Activated naive CD8-positive, alpha-beta T cell treated with anti-CD3 and anti-CD28 coated beads, Interleukin-2, amount 50 U/mL, for 16 hours (primary cell): ENCODE measurements at regions not wholly inside any gene's neighbourhood (a gene's known extent, or its start where the extent isn't known, plus 50 kb on each side); places are given as distances from the start of the nearest gene placed in this dataset.

Experiments
- DNase-seq: peaks from one replicate; pipeline ENCODE4 v3.0.0-alpha.2; 2020; ENCODE audit warnings: low read depth, low spot score

DNA sequence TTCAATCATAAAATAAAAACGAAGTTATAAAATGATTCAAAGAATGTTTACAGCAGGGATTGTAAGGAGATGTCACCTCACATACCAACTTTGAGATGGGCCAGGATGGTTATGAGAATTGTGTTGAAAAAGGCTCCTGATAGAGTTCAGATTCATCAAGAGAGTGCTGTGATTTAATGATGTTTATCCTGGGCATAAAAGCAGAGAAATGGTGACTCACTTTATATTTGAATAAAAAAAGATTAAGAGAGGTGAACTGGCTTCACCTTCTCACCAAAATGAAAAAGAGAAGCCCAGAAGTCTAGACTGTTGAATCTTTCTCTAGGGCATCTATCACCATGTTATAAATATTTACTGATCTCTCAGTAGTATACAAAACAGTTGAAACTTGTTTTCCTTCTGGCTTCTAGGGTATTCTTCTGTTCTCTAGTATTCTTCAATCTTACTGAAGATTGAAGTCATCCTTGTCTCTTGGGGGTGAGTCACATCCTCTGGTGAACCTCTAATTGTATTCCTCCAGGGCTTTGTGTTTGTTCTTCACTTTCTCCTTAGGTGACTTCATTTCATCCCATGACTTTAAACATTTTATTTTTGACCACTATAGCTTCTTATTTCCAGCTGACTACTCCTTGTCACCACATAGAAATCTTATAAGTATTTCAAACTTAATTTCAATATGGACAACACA lies 1237.3 kb upstream of the C9orf72 start:
- no peak for DNase-seq

GRCh38 chr9:28820741-28821140 lies 1247.5 kb upstream of the C9orf72 start:
- no peak for DNase-seq

DNA sequence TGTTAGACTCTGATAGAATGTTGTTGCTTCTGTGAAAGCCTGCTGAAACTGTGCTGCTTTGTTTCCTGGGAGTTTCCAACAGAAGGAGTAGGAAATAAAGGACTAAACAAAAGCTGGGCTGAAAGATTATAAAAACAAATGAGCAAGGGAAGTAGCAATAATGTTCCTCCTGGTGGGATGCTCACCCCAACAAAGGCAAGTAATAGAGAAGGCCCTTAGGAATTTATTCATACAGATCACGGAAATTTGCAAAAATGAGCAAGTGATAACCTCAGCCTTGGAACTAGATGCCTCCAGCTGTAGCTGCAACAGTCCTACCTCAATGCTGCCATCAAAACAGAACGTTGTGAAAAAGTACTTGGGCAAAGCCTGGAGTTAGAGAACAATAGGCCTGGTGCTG lies 1248.0 kb upstream of the C9orf72 start:
- no peak for DNase-seq

- DNase-seq, result no peak
Observed at GRCh38 chr9:28824432-28824963, 1251.2 kb upstream of the C9orf72 start.

GRCh38 chr9:28832168-28832770 lies 1259.0 kb upstream of the C9orf72 start:
- no peak for DNase-seq

DNA sequence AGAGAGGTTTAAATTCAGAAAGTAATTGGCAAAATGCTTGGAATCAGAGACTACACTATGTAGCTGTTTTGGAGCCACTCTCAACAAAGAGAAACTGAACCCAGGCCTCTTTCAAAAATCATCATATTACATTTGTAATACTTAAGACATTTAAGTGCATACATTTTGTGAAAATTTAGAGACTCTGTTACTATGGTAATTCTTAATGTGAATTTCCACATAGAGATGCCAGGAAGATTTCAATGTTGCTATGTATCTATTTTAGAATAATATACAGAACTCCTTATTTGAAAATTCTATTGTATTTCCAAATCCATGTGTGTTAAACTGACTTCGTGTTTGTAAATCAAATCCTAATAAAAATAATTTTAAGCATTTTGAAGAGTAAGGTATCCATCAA lies 1260.9 kb upstream of the C9orf72 start:
- no peak for DNase-seq

- DNase-seq, result no peak
Observed at GRCh38 chr9:28839778-28840430, 1266.6 kb upstream of the C9orf72 start.

DNA sequence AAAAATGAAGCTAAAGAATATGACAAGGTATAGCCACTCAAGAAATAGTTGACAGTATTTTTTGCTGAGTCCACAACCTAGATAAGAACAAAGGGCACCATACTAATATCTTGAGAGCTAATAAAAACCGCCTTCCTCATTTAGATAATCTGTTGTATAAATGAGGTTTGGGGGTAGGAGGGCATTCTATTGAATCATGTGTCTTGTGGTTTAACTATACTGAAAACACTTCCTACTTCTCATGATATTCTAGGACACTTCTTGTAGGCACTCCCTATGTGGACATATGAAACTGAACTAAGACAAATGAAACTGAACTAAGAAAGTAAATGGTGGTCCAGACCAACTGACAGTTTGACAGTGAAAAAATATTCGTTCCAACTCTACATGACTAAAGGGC lies 1268.5 kb upstream of the C9orf72 start:
- no peak for DNase-seq

DNA sequence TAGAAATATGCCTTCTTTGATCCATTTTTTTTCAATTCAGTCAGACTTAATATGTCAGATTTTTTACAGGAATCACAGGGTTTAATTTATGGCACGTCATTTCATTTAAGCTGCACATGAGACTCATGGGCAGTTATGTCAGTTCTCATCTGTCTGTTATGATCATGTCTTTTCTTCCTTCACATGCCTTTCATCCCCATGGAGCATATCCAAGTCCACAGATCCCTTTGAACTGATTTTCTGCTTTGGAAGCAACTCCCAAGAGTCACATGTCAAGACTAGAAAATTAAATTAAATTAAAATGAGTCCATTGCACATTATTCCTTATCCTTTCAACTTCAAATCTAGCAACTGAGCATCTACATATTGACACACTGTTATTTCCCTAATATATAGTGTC lies 1274.0 kb upstream of the C9orf72 start:
- no peak for DNase-seq

DNA sequence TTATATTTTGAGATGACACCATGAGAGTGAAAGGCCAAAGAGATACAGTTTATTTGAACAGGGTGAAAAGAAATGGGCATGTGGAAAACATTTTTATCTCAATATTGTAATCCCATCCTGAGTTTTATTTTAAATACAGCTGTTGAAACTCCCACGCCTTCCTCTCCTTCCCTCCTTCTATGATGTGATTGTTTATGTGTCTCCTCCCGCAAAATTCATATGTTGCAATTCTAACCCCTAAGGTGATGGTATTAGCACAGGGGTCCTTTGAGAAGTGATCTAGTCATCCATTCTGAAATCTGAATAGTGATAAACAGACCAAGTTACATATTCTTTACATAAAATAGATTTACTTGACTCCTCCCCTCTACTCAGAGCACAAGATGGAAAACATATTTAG lies 1275.4 kb upstream of the C9orf72 start:
- no peak for DNase-seq

DNA sequence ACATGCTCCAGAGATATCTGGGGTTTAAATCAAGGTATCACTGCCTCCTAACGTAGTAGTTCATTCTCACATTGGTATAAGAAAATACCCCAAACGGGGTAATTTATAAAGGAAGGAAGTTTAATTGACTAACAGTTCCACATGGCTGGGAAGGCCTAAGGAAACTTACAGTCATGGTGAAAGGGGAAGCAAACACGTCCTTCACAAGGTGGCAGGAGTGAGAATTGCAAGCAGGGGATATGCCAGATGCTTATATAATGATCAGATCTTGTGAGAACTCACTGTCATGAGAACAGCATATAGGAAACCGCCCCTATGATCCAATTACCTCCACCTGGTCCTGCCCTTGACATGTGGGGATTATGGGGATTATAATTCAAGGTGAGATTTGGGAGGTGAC lies 1280.2 kb upstream of the C9orf72 start:
- no peak for DNase-seq

DNA sequence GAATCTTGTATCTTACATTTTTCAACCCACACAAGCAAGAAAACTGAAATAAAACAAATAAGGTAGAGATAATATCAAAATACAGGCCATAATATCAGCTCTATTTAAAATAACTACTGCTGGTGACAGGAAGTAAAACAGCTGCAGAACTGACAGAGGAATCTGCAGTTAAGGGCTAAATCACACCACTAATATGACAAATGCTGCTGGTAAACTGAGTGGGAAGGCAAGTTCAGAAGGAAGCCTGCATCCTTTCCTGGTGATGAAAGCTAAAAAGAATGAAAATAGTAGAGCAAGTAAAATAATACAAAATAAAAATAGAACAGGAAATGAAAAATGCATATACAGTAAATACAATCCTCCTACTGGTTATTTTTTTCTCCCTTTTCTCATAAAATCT lies 1293.7 kb upstream of the C9orf72 start:
- DNase-seq, result no peak

DNA sequence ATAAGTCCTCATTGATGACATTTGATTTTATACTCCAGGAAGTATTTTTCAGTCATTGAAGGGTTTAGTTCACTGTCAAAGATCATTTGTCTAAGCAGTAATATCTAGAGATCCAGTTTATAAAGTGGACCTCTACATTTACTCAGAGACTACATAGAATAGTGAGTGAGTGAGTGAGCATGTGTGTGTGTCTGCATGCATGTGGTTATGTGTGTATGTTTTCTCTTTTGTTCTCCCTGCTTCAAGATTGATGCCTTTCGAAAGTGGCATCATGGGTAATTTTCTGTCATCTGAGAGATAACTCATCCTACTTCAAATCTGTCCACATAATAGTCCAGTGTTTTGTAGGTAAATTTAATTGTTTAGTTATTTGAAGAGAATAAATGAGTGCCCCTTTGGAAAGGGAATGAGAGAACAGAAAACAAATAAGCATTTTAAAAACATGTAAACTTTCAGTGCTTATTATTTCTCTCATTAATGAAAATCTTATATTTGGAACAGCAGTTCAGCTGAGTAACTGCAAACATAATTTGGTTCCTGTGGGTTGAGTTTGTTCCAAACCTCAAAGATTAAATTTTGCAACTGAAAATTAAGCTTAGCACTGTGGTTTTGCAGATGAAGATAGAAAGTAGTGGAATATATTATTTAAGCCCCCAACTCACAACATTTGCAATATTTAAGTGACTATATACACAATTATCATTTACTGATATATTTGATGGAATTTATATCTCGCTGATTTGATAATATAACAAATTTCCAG lies 1295.1 kb upstream of the C9orf72 start:
- DNase-seq, result no peak

DNA sequence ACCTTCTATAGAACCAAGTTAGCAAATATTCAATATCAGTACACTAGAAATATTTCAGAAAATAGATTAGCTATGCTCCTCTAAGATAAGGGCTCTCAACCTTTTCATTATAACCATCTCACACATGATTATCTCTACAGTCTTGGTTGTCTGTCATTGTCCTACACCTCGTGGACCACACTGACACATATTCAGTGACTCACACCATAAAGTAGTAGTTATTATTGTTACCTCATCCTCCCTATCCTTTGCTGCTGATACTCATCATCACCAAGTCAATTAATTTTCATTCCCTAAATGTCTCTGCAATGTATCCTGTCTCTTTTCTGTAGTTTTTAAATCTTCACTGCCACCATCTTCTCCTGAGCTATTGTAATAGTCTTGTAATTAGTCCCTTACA lies 1309.2 kb upstream of the C9orf72 start:
- DNase-seq, result no peak

DNA sequence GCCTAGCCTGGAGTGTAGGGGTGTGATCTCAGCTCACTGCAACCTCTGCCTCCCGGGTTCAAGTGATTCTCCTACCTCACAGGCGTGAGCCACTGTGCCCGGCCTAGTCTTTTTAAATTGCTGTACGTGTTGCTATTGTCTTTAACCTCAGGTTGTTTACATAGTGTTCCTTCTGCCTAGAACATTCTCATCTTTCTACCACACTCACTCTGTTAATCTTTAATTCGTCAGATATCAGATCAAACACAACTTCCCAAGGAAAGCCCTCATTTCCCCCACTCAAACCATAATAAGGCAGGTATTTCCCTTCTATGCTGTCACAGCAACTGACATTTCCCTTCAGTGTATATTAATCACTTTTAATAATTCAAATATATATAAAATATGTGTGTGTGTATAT lies 1310.0 kb upstream of the C9orf72 start:
- DNase-seq, result no peak

DNA sequence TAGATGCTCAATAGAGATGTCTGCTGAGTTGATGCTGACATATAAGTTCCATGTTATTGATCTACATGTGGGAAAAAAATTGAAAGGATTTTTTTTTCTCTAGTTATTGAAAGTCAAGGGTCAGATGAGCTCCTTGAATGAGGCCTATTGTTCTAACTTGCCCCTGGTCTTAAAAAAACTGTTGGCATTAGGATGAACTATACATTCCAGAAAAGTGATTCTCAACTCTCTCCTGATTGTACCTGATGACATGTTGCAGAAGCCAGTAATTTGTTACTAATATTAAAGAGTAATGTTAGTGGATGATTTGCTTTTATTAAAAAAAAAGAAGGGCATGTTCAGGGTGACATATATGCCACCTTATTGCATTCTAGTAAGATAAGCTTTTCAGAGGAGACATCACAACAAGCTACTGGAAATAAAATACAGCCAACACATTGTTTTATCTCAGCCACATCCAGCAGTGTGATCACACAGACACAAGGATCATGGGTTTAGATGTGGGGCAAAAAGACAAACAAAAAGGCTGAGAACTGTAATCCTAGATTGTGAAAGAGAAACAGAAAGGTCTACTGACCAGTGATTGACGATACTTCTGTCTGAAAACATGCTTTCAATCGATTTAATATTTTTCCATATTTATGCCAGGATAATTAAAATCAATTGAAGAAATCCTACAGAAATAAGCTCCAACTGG lies 1314.1 kb upstream of the C9orf72 start:
- DNase-seq, result no peak

DNA sequence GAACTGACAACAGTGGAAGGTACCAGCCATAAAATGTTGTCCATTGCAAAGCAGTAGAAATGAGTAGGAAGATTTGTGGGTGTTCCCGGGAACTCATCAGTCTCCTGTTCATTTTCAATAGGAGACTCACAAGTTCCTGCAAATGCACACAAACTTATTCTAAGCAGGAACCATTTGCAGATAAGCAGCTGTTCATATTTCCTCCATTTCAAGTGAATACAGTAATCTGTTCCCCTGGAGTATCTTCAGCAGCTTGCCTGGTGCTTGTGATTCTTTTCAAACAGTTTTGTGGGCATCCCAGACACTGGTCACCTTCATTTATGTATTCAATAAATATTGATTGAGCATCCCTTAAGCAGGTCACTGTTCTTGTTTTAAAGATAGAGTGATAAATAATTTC lies 1315.5 kb upstream of the C9orf72 start:
- no peak for DNase-seq

DNA sequence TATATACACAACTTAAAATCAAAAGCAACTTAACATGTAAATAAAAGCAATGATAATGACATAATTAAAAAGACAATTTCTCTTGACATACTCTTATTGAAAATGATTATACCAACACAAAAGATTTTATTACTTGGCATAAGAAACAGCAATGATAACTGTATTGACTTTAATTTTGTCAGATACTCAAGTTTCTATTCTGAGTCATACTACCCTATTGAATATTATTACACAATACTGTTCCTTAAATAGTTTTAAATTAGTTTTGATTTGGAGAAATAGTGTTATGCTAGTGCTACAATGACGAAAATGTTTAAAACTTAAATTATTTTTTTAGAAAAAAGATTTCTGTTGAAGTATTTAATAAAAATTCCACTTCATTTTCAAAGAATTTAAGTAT lies 1319.3 kb upstream of the C9orf72 start:
- DNase-seq, result no peak

DNA sequence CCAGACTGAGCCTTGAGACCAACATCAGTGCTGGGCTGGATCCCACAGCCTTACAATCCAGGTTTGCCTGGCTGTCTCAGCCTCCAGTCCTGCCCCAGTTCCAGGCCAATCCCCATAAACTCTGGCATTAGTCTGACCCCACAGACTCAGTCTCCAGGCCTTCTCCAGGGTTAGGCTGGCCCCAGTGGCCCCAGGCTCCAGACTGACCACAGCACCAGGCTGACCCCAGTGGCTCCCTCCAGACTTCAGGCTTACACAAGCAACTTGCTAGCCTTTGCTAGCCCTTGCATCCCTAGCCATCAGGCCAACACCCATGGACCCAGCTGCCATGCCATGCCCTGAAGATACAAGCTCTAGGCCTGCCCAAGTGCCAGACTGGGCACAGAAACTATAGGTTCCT lies 1326.0 kb upstream of the C9orf72 start:
- DNase-seq, result no peak

DNA sequence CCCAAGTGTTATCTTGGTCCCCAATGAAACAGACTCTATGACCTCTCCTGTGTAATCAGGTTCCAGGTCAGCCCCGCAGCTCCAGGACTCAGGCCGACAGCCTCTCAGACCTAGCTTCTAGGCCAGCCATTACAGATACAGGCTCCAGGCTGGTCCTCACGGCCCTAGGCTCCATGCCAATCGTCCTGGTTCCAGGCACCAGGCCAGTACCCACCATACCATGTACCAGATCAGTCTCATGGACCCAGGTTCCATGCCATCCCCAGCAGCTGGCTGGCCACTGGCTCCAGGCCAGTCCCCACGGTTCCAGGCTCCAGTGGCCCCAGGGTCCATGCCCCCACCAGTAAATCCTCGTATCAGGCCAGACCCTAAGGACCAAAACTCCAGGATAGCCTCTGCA lies 1326.6 kb upstream of the C9orf72 start:
- no peak for DNase-seq

DNA sequence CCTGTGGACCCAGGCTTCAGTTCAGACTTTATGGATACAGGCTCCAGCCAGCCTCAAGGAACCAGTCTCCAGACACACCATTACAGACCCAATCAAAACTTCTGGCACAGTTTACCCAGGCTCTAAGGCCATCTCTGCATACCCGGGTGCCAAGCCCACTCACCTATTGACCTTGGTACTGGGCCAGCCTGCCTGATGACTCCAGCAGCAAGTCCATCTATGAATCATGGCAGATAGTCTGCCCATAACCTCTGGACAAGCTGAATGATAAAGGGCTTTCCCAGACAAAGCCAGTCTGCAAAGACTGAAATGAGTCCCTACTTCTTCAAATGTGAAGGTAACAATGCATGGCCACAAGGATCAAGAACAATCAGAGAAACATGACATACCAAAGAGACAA lies 1327.1 kb upstream of the C9orf72 start:
- no peak for DNase-seq

- no peak for DNase-seq
Observed at GRCh38 chr9:28909526-28909925, 1336.2 kb upstream of the C9orf72 start.
